AG04449 (cell line): ENCODE measurements at regions not wholly inside any gene's neighbourhood (a gene's known extent, or its start where the extent isn't known, plus 50 kb on each side); places are given as distances from the start of the nearest gene placed in this dataset.
"Not testable (repeated sequence)": the region's sequence is repeated elsewhere in the genome, so short reads cannot be mapped to it uniquely, and the experiment has no call there.

Experiments used
- CTCF ChIA-PET: fragments of 350-600 bp; formaldehyde crosslinking; extraction: SDS; loops from one replicate; lab custom pipeline; 2021; ENCODE audit warnings: antibody characterized with exemption; lab: Yijun Ruan, JAX
- POLR2A ChIA-PET: fragments of 400-600, 350-600 bp; formaldehyde crosslinking; extraction: SDS; loops from one replicate; lab custom pipeline; 2020; ENCODE audit warnings: antibody characterized with exemption, inconsistent platforms; lab: Yijun Ruan, JAX
- DNase-seq: peaks from one replicate; pipeline ENCODE4 v3.0.0-alpha.2; 2010; ENCODE audit warnings: low read depth, low spot score
- H3K4me3 ChIP-seq: 2 replicates; pipeline ENCODE4 v1.5.1; 2011; ENCODE audit warnings: low read depth, mild to moderate bottlenecking, control low read depth, low read length
- CTCF ChIP-seq: IDR thresholded peaks from one replicate; pipeline ENCODE4 v1.5.1; 2011; ENCODE audit warnings: mild to moderate bottlenecking, moderate library complexity, low read length, control low read depth, inconsistent platforms; ENCODE audit not compliant: insufficient read depth; ENCODE audit errors: missing control alignments

DNA sequence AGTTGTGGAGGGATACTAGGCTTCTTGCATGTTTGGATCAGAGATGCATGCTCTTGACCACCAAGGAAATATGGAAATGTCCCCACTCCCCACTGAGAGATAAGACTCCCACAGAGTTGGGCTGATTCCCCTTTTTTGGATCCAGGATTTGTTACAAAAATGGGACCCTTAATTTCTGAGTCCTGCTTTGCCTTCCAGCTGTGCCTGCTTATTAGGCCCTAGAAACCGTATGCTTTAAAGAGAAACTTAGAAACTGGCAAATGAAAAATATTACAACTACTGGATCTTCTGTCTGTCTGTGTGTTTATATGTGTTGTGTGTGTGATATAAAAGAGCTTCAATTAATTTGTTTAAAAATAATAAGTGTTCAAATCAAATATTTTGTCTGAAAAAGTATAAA, 817.6 kb upstream of the CITED2 start:
- DNase-seq, result no peak

GRCh38 chr6:140189263-140189662, 814.8 kb upstream of the CITED2 start:
- POLR2A ChIA-PET, DNase-seq, CTCF ChIA-PET, H3K4me3 ChIP-seq: not testable (repeated sequence)

More for the DNA sequence above, 817.6 kb upstream of the CITED2 start:
- no peak overlapping the region for H3K4me3 ChIP-seq
- TF ChIP-seq CTCF, result no peak
- ChIA-PET POLR2A (no interaction called here), CTCF (no interaction called here)

GRCh38 chr6:140185991-140186390, 811.5 kb upstream of the CITED2 start:
- no peak overlapping the region for H3K4me3 ChIP-seq
- ChIA-PET POLR2A (no interaction called here), CTCF (no interaction called here)
- no peak for DNase-seq
- TF ChIP-seq CTCF, result no peak

DNA sequence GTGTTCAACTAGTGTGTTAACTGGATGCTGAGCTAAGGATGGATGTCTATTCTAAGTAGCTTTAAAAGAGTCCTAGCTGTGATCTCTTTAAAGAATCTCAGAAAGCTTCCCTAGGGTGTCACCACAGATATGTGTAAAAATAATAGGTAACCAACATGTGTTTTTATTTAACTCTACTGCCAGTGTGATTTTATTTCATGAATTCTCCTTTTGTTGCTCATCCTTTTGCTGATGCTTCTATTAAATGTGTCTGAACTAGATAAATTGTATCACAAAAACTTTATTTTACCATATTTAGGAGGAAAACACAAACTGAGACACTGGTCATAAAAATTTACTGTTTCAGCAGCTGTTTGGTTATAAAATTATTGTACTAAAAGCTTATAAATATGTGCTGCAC, 809.4 kb upstream of the CITED2 start:
- POLR2A ChIA-PET, result interaction anchor here (0.7 kb wide), 1 partner anchor 123 kb away, joined by 3 read pairs; no protein-coding TSS in a partner anchor
- peak; percentile 51 for DNase-seq
- TF ChIP-seq CTCF, result no peak
- no peak overlapping the region for H3K4me3 ChIP-seq
- CTCF ChIA-PET, result interaction anchor here (1.5 kb wide), 1 partner anchor 10 kb away, joined by 4 read pairs; no protein-coding TSS in a partner anchor

DNA sequence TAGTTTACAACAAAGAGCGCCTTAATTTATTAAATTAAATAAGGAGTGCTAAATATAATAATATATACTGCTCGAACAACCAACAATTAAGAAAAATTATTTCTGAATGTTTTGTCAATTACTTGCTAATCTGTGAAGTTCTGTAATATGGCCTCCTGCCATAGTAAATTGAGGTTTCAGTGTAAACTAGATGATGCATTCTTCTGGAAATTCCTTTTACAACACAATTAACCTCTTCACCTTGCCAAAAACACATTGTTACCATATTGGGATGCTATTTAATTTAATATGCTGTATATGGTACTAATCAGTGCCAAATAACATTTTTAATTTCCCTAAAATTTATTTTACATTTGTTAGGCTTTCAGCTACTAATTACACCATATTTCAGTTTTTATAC, 808.4 kb upstream of the CITED2 start:
- CTCF ChIA-PET, result interaction anchor here (1.5 kb wide), 1 partner anchor 9 kb away, joined by 4 read pairs; no protein-coding TSS in a partner anchor
- TF ChIP-seq CTCF, result no peak
- POLR2A ChIA-PET, result interaction anchor here (0.6 kb wide), 1 partner anchor 253 kb away, joined by 3 read pairs; no protein-coding TSS in a partner anchor
- no peak for DNase-seq
- no peak overlapping the region for H3K4me3 ChIP-seq

- CTCF ChIA-PET, result interaction anchor here (0.8 kb wide), 1 partner anchor 817 kb away, joined by 3 read pairs; no protein-coding TSS in a partner anchor
- POLR2A ChIA-PET, result no interaction called here
- no peak for TF ChIP-seq CTCF
Measured at GRCh38 chr6:140181876-140182275, 807.4 kb upstream of the CITED2 start.

DNA sequence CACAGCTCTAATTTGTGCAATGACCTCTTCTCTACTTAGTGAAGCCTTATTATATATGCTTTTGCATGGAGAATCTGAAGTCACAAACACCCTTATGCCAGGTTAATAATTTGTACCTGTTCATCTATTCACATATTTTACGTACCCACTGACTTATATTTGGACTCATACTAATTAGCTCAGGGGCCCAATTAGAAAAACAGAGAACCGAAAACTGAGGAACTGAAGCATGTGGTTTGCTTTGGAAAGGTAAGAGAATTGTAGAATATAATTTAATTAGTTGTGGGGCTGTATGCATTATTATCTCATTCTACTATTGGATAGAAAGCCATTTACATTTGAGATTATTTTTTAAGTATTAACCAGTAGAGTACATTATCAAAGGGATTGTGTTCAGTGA, 805.9 kb upstream of the CITED2 start:
- TF ChIP-seq CTCF, result no peak
- POLR2A ChIA-PET, result no interaction called here
- CTCF ChIA-PET, result no interaction called here
- H3K4me3 ChIP-seq, result no peak overlapping the region
- no peak for DNase-seq

More at GRCh38 chr6:140181876-140182275, 807.4 kb upstream of the CITED2 start:
- no peak overlapping the region for H3K4me3 ChIP-seq
- no peak for DNase-seq
